ENCODE measurements at regions not wholly inside any gene's neighbourhood (a gene's known extent, or its start where the extent isn't known, plus 50 kb on each side); places are given as distances from the start of the nearest gene placed in this dataset.

- no peak for DNase-seq (ENCODE audit: low read depth)
- H3K4me3 ChIP-seq (ENCODE audit: control insufficient read depth, low read depth, low read length): no peak overlapping the region
- TF ChIP-seq CTCF (conservative IDR thresholded peaks at IDR 0.05; ENCODE audit: control insufficient read depth, insufficient read depth, low read depth, low read length): no peak
These were observed 200.0 kb upstream of the MAOA start for GRCh38 chrX:43456063-43456462.

DNA sequence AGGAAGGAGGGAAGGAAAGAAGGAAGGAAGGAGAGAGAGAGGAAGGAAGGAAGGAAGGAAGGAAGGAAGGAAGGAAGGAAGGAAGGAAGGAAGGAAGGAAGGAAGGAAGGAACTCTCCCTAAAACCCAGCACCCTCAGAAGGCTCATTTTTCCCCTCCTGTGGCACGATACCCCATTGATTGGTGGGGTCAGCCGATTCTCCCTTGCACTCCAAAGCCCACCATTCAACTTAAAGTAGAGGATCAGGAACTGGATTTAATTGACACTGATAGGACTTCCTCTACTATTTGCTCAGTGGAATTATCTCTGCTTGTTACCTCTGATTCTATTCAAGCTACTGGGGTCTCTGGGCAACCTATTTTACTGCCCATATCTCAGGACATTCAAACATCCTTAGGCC, 199.2 kb upstream of the MAOA start:
- TF ChIP-seq CTCF (conservative IDR thresholded peaks at IDR 0.05; ENCODE audit: control insufficient read depth, insufficient read depth, low read depth, low read length): no peak
- DNase-seq (ENCODE audit: low read depth): no peak
- H3K4me3 ChIP-seq (ENCODE audit: control insufficient read depth, low read depth, low read length): no peak overlapping the region

DNA sequence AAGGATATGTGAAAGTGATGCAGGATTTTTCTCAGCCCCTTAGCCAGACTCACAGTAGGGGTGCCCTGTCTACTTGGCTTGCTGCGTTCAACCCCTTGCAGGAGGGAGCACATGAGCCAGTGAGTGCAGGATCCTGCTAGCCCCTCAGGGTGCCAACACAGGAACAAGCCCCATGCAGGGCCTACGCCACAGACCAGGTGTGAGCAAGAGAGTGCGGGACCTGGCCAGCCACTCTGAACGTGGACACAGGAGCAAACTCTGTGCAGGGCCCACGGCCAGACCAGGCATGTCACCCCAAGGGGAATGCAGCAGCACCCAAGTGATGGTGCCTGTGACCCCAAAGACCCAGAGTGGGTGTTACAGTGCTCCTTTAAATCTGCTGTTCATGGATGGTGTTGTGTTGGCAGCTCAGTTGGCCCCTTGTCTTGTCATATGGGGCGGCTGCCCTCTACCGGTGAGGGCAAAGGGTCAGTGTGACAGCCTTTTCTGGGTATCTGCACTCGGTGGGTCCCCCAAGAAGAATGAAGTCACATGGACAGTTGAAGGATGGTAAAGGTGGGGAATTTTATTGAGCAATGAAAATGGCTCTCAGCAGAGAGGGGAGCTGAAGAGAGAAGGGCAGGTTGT, 188.4 kb upstream of the MAOA start:
- no peak for DNase-seq (ENCODE audit: low read depth)
- H3K4me3 ChIP-seq (ENCODE audit: control insufficient read depth, low read depth, low read length): no peak overlapping the region
- TF ChIP-seq CTCF (conservative IDR thresholded peaks at IDR 0.05; ENCODE audit: control insufficient read depth, insufficient read depth, low read depth, low read length): no peak

DNA sequence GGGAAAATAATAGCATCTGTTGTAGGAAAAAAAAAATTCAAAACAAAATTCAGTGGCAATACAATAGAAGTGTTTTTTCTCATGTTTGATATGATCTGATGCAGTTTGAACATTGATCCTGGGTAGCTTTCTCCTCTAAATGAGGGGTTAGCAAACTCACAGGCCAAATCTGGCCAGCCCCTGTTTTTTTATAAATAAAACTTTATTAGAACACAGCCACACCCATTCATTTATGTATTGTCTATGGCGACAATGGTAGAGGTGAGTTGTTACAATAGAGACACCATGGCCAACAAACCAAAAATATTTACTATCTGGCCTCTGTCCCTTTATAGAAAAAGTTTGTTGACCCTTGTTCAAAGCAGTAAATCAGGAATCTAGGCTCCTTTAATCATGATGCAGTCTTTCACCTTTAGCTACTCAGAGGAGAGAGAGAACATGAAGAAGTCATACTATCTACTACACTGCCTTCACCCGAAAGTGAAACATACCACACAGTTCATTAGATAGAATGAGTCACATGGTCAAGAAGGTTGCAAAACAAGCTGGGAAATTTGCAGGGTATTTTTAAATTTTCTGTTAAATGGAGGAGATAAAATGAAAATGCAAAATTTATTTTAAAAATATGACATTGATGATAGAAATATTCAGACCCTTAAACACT, 186.6 kb upstream of the MAOA start:
- no peak for TF ChIP-seq CTCF (conservative IDR thresholded peaks at IDR 0.05; ENCODE audit: control insufficient read depth, insufficient read depth, low read depth, low read length)
- no peak for DNase-seq (ENCODE audit: low read depth)
- H3K4me3 ChIP-seq (ENCODE audit: control insufficient read depth, low read depth, low read length): no peak overlapping the region

DNA sequence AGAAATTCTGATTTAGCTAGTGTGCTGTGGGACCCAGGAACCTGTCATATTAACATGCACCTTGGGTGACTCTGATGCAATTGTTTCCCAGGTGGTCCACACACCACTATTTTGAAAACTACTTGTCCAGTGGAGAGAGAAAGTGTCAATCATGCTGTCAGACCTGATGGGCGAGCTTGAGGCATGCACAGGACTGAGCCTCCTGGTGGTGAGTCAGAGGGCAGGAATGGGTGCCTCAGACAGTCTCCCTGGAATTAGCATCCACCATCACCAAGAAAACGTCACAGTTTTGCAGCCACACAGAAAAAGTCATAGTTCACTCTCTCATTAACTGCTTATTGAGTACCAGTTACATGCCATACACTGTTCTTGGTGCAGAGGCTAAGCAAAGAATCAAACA, 181.8 kb upstream of the MAOA start:
- no peak for TF ChIP-seq CTCF (conservative IDR thresholded peaks at IDR 0.05; ENCODE audit: control insufficient read depth, insufficient read depth, low read depth, low read length)
- no peak for DNase-seq (ENCODE audit: low read depth)
- no peak overlapping the region for H3K4me3 ChIP-seq (ENCODE audit: control insufficient read depth, low read depth, low read length)

GRCh38 chrX:43479070-43479469, 177.0 kb upstream of the MAOA start:
- DNase-seq (ENCODE audit: low read depth): no peak
- no peak for TF ChIP-seq CTCF (conservative IDR thresholded peaks at IDR 0.05; ENCODE audit: control insufficient read depth, insufficient read depth, low read depth, low read length)
- no peak overlapping the region for H3K4me3 ChIP-seq (ENCODE audit: control insufficient read depth, low read depth, low read length)
